OCI-LY3 (cell line): ENCODE measurements at regions not wholly inside any gene's neighbourhood (a gene's known extent, or its start where the extent isn't known, plus 50 kb on each side); places are given as distances from the start of the nearest gene placed in this dataset.

Source experiments
- H2AFZ ChIP-seq: fragments of 200-600, 300-600 bp; shearing (Covaris generic); 2 replicates; pipeline ENCODE4 v1.6.0; 2014; ENCODE audit warnings: antibody characterized with exemption, low read depth, low read length
- H3K27ac ChIP-seq: fragments of 200-600, 300-600 bp; sonication (generic); 2 replicates; pipeline ENCODE4 v1.5.1; 2014; ENCODE audit warnings: mild to moderate bottlenecking, low read length, moderate library complexity, mixed read lengths
- H3K27me3 ChIP-seq: fragments of 200-600, 300-600 bp; sonication (generic); 2 replicates; pipeline ENCODE4 v1.6.1; 2014; ENCODE audit warnings: low read depth, low read length, mixed read lengths
- H3K36me3 ChIP-seq: fragments of 200-600, 300-600 bp; sonication (generic); replicated peaks from 2 replicates; pipeline ENCODE3; 2014; ENCODE audit warnings: low read depth, low read length, mixed read lengths
- H3K4me1 ChIP-seq: fragments of 300-600, 200-600 bp; sonication (generic); 2 replicates; pipeline ENCODE4 v1.6.1; 2014; ENCODE audit warnings: low read length, mixed read lengths
- H3K4me2 ChIP-seq: fragments of 200-600, 300-600 bp; sonication (generic); 2 replicates; pipeline ENCODE4 v1.6.1; 2014; ENCODE audit warnings: low read length, mixed read lengths
- H3K4me3 ChIP-seq: fragments of 300-600, 200-600 bp; sonication (generic); 2 replicates; pipeline ENCODE4 v1.5.1; 2014; ENCODE audit warnings: antibody characterized with exemption, mild to moderate bottlenecking, low read length, moderate library complexity
- H3K79me2 ChIP-seq: fragments of 300-600, 200-600 bp; shearing (Covaris generic); 2 replicates; pipeline ENCODE4 v1.6.1; 2014; ENCODE audit warnings: mild to moderate bottlenecking, low read length, mixed read lengths
- H3K9ac ChIP-seq: fragments of 300-600, 200-600 bp; shearing (Covaris generic); 2 replicates; pipeline ENCODE4 v1.6.0; 2014; ENCODE audit warnings: mild to moderate bottlenecking, low read length, moderate library complexity
- H3K9me3 ChIP-seq: fragments of 200-600, 300-600 bp; shearing (Covaris generic); 2 replicates; pipeline ENCODE4 v1.6.1; 2014; ENCODE audit warnings: low read length, mixed read lengths; ENCODE audit not compliant: insufficient read depth
- H4K20me1 ChIP-seq: fragments of 200-600, 300-600 bp; sonication (generic); 2 replicates; pipeline ENCODE4 v1.6.1; 2016; ENCODE audit warnings: low read length, mixed read lengths; ENCODE audit not compliant: insufficient read depth
- CTCF ChIP-seq: fragments of 200-600, 300-600 bp; sonication (generic); IDR thresholded peaks from 2 replicates; pipeline ENCODE4 v1.5.1; 2014; ENCODE audit warnings: antibody characterized with exemption, low read length, low read depth
- EZH2phosphoT487 ChIP-seq: fragments of 200-600 bp; shearing (Covaris generic); IDR thresholded peaks from 2 replicates; pipeline ENCODE4 v1.6.1; 2018; ENCODE audit warnings: antibody characterized with exemption, mixed run types, low read depth

- Histone ChIP-seq H3K27me3 (no peaks in the 10 kb centered on the region), H3K9me3 (no peaks in the 10 kb centered on the region), H3K27ac (no peak overlapping the region), H3K9ac (no peak overlapping the region), H4K20me1 (no peaks in the 10 kb centered on the region), H3K4me1 (peaks cover 8% of the 10 kb centered on the region), H3K79me2 (no peaks in the 10 kb centered on the region), H2AFZ (no peak overlapping the region), H3K4me2 (no peak overlapping the region), H3K36me3 (no peaks in the 10 kb centered on the region), H3K4me3 (no peak overlapping the region)
- TF ChIP-seq EZH2phosphoT487 (no peak), CTCF (no peak)
These were observed 656.3 kb upstream of the TENM4 start for GRCh38 chr11:80097146-80097545.

- no peak overlapping the region for H3K4me3 ChIP-seq
- no peak overlapping the region for H3K27ac ChIP-seq
- H3K9me3 ChIP-seq = no peaks in the 10 kb centered on the region
- no peak overlapping the region for H3K9ac ChIP-seq
- peaks cover 8% of the 10 kb centered on the region for H3K4me1 ChIP-seq
- H3K27me3 ChIP-seq = no peaks in the 10 kb centered on the region
- no peak overlapping the region for H2AFZ ChIP-seq
- no peak for TF ChIP-seq EZH2phosphoT487
- no peak for TF ChIP-seq CTCF
- H4K20me1 ChIP-seq = no peaks in the 10 kb centered on the region
- no peak overlapping the region for H3K4me2 ChIP-seq
- H3K36me3 ChIP-seq = no peaks in the 10 kb centered on the region
- no peaks in the 10 kb centered on the region for H3K79me2 ChIP-seq
These were observed 655.9 kb upstream of the TENM4 start for GRCh38 chr11:80096736-80097135.

GRCh38 chr11:80086496-80087055 lies 645.7 kb upstream of the TENM4 start:
- Histone ChIP-seq H3K36me3 (no peaks in the 10 kb centered on the region), H3K9ac (no peak overlapping the region), H3K27ac (no peak overlapping the region), H3K9me3 (no peaks in the 10 kb centered on the region), H3K27me3 (0 out of 2 replicates have a peak, but pooled peaks cover 10% of the 10 kb centered on the region), H3K79me2 (no peaks in the 10 kb centered on the region), H3K4me2 (no peak overlapping the region), H3K4me3 (no peak overlapping the region), H4K20me1 (no peaks in the 10 kb centered on the region), H2AFZ (no peak overlapping the region), H3K4me1 (peaks cover 30% of the 10 kb centered on the region)
- TF ChIP-seq EZH2phosphoT487 (no peak), CTCF (no peak)

- no peak overlapping the region for H2AFZ ChIP-seq
- H3K9ac ChIP-seq = no peak overlapping the region
- no peak overlapping the region for H3K4me3 ChIP-seq
- H4K20me1 ChIP-seq = no peaks in the 10 kb centered on the region
- H3K36me3 ChIP-seq = no peaks in the 10 kb centered on the region
- H3K27me3 ChIP-seq = 0 out of 2 replicates have a peak, but pooled peaks cover 10% of the 10 kb centered on the region
- no peak overlapping the region for H3K4me2 ChIP-seq
- peaks cover 40% of the 10 kb centered on the region for H3K4me1 ChIP-seq
- H3K79me2 ChIP-seq = no peaks in the 10 kb centered on the region
- TF ChIP-seq CTCF (no peak), EZH2phosphoT487 (no peak)
- H3K27ac ChIP-seq = no peak overlapping the region
- no peaks in the 10 kb centered on the region for H3K9me3 ChIP-seq
These were observed 644.7 kb upstream of the TENM4 start for GRCh38 chr11:80085563-80085962.
